GM12878 (cell line): ENCODE measurements at regions not wholly inside any gene's neighbourhood (a gene's known extent, or its start where the extent isn't known, plus 50 kb on each side); places are given as distances from the start of the nearest gene placed in this dataset.
A peak's percentile ranks its signal among the peaks of the same experiment; 100 is the strongest.

Source experiments
- ATAC-seq: fragments of 200-7000 bp; cut with Tn5 transposase; 3 replicates; pipeline ENCODE4 v1.9.1; 2020; ENCODE audit warnings: mild to moderate bottlenecking, moderate library complexity
- BruUV-seq: library from RNA; stranded (reverse); fragments of 400-500 nt; replicated peaks from 2 replicates; lab custom pipeline; 2021; lab: Mats Ljungman, UMichigan
- CTCF ChIA-PET: fragments of 300-600 bp; sonication (Branson Sonifier 250); formaldehyde crosslinking; extraction: SDS; loops from one replicate; lab custom pipeline; 2021; ENCODE audit warnings: inconsistent platforms; lab: Yijun Ruan, JAX
- POLR2A ChIA-PET: fragments of 350-600 bp; formaldehyde crosslinking; extraction: SDS; loops from one replicate; lab custom pipeline; 2021; ENCODE audit warnings: inconsistent platforms; lab: Charles Lee
- RAD21 ChIA-PET: fragments of 300-600 bp; sonication (Branson Sonifier 250); formaldehyde crosslinking; loops from one replicate; lab custom pipeline; 2023; ENCODE audit warnings: antibody characterized with exemption; ENCODE audit not compliant: unreplicated experiment; lab: Charles Lee
- SMC1A ChIA-PET: fragments of 300-600 bp; sonication (Branson Sonifier 250); formaldehyde crosslinking; loops from one replicate; lab custom pipeline; 2023; ENCODE audit not compliant: unreplicated experiment, uncharacterized antibody; lab: Charles Lee
- DNase-seq: peaks from one replicate; pipeline ENCODE4 v3.0.0-alpha.2; 2011; ENCODE audit warnings: low read depth, low spot score
- FAIRE-seq: peaks from 3 replicates; lab custom pipeline; 2011; peaks lifted over from hg19 to GRCh38; lab: Jason Lieb, UNC
- H2AFZ ChIP-seq: 2 replicates; pipeline ENCODE4 v1.6.0; 2011; ENCODE audit warnings: low read depth, low read length, control low read depth; ENCODE audit not compliant: control insufficient read depth
- H3K27ac ChIP-seq: 2 replicates; pipeline ENCODE4 v1.5.1; 2011; ENCODE audit warnings: control low read depth; ENCODE audit not compliant: control insufficient read depth, insufficient read depth
- H3K27me3 ChIP-seq, 2 experiments: replicated peaks in 1 of 2; 2 replicates each; pipeline versions ENCODE4 v1.6.0 to v1.6.1; 2011; ENCODE audit warnings: low read length in 1 of 2; ENCODE audit not compliant: control insufficient read depth in 2 of 2, insufficient read depth in 2 of 2
- H3K36me3 ChIP-seq, 2 experiments: 2 replicates each; pipeline ENCODE4 v1.5.1; 2011; ENCODE audit warnings: low read length in 1 of 2; ENCODE audit not compliant: control insufficient read depth in 2 of 2, insufficient read depth in 2 of 2
- H3K4me1 ChIP-seq: 2 replicates; pipeline ENCODE4 v1.6.1; 2011; ENCODE audit warnings: mild to moderate bottlenecking, low read length, moderate library complexity, mixed read lengths; ENCODE audit not compliant: control insufficient read depth, insufficient read depth
- H3K4me2 ChIP-seq: 2 replicates; pipeline ENCODE4 v1.6.0; 2011; ENCODE audit warnings: control low read depth; ENCODE audit not compliant: control insufficient read depth, insufficient read depth
- H3K4me3 ChIP-seq: fragments of 200-600 bp; sonication (generic); 2 replicates; pipeline ENCODE4 v1.5.1; 2016
- H3K79me2 ChIP-seq: 2 replicates; pipeline ENCODE4 v1.6.0; 2011; ENCODE audit warnings: low read length; ENCODE audit not compliant: control insufficient read depth, insufficient read depth
- H3K9ac ChIP-seq: 2 replicates; pipeline ENCODE4 v1.8.0; 2011; ENCODE audit warnings: low read length, control low read depth, mixed read lengths; ENCODE audit not compliant: control insufficient read depth, insufficient read depth
- H3K9me3 ChIP-seq: replicated peaks from 3 replicates; pipeline ENCODE4 v1.5.1; 2011; ENCODE audit warnings: mild to moderate bottlenecking, low read length; ENCODE audit not compliant: control insufficient read depth, insufficient read depth
- H4K20me1 ChIP-seq: 2 replicates; pipeline ENCODE4 v1.6.0; 2011; ENCODE audit not compliant: control insufficient read depth, insufficient read depth
- BHLHE40 ChIP-seq, 2 experiments: fragments of 450-650 bp in 1 of 2; IDR thresholded peaks; 2 replicates each; pipeline ENCODE4 v1.6.1; 2011 to 2017; ENCODE audit warnings: low read depth in 2 of 2, borderline replicate concordance in 1 of 2, improper control_type of control experiment in 1 of 2, low read length in 1 of 2, mild to moderate bottlenecking in 1 of 2
- NR2C1 ChIP-seq: fragments of 450-650 bp; IDR thresholded peaks from 2 replicates; pipeline ENCODE4 v1.6.1; 2017; ENCODE audit warnings: antibody characterized with exemption, mild to moderate bottlenecking, moderate library complexity
- POLR2AphosphoS5 ChIP-seq: IDR thresholded peaks from 2 replicates; pipeline ENCODE4 v1.6.1; 2011; ENCODE audit warnings: mild to moderate bottlenecking, low read length, inconsistent platforms
- RAD21 ChIP-seq: IDR thresholded peaks from 2 replicates; pipeline ENCODE4 v1.6.1; 2011; ENCODE audit warnings: mild to moderate bottlenecking, low read depth, low read length, moderate library complexity; ENCODE audit not compliant: insufficient read depth
- SREBF1 ChIP-seq: IDR thresholded peaks from 2 replicates; pipeline ENCODE4 v1.6.1; 2012; ENCODE audit warnings: mild to moderate bottlenecking, low read length
- TAF1 ChIP-seq: IDR thresholded peaks from 2 replicates; pipeline ENCODE4 v1.6.1; 2011; ENCODE audit warnings: mild to moderate bottlenecking, low read depth, low read length, borderline replicate concordance
- ZSCAN29 ChIP-seq: fragments of 450-650 bp; IDR thresholded peaks from 2 replicates; pipeline ENCODE4 v1.6.1; 2017; ENCODE audit warnings: mild to moderate bottlenecking, moderate library complexity
- WGBS: methylation state at CpG from one replicate; pipeline ENCODE4 v1.1.6; 2016; ENCODE audit warnings: low lambda C conversion rate; ENCODE audit not compliant: insufficient replicate concordance, insufficient coverage; ENCODE audit errors: missing lambda C conversion rate; 5-methylcytosine and 5-hydroxymethylcytosine counted together
- in situ Hi-C: fragments of 300-500 bp; cut with MboI; formaldehyde crosslinking; loops from 9 replicates; pipeline ENCODE4 v1.14.3; 2018; ENCODE audit warnings: mixed read lengths
- intact Hi-C: fragments of 100-400 bp; cut with micrococcal nuclease; formaldehyde crosslinking; loops from one replicate; pipeline ENCODE4 v1.14.2; 2022; ENCODE audit not compliant: unreplicated experiment
- TF ChIP-seq, protein P1 (sequence below): IDR thresholded peaks from 2 replicates; pipeline ENCODE4 v1.6.1; 2012; ENCODE audit warnings: low read depth, low read length, improper control_type of control experiment
- TF ChIP-seq, protein P2 (sequence below), 3 experiments: IDR thresholded peaks in 2 of 3; conservative IDR thresholded peaks in 1 of 3; 2 replicates each; pipeline ENCODE4 v1.5.1; 2011; ENCODE audit warnings: low read depth in 3 of 3, low read length in 3 of 3, mild to moderate bottlenecking in 3 of 3, control low read depth in 2 of 3, moderate library complexity in 2 of 3, inconsistent platforms in 1 of 3, mixed read lengths in 1 of 3; ENCODE audit not compliant: control insufficient read depth in 2 of 3, insufficient read depth in 1 of 3; ENCODE audit errors: extremely low read depth in 1 of 3

DNA sequence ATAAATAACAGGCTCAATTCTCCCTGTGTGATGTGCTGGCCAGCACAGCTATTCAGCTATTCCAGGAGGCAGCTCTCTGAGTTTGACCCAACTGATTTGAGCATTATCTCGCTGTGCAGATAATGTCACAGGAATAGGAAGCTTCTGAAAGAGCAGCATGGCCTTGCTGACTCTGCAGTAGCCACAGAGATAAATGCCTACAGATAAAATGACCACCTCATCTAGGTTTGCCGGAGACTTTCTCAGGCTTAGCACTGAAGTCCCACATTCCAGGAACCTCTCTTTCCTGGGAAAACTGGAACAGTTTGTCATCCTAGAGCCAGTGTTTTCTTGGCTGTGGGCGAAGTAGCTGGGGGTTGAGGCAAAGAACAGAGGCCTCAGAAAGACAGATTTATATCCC lies 98.9 kb downstream of the MRPL39 start:
- Histone ChIP-seq H3K9ac (peak overlapping the region; percentile 66), H3K79me2 (peaks cover 68% of the 10 kb centered on the region), H3K4me1 (peaks cover 40% of the 10 kb centered on the region), H3K36me3 (no peaks in the 10 kb centered on the region), H3K27me3 (no peaks in the 10 kb centered on the region), H4K20me1 (no peaks in the 10 kb centered on the region), H3K4me2 (peak overlapping the region; percentile 82), H3K27ac (peak overlapping the region; percentile 95), H2AFZ (peak overlapping the region; percentile 54), H3K4me3 (peak overlapping the region; percentile 4), H3K9me3 (peaks cover 16% of the 10 kb centered on the region)
- ATAC-seq: peak; percentile 8
- BruUV-seq: no TSS peak
- intact Hi-C loops: no loop called here
- ChIA-PET CTCF (interaction anchor here (0.6 to 2.2 kb wide), 11 partner anchors 9 to 90 kb away, joined by 3 to 8 read pairs (median 4); no protein-coding TSS in a partner anchor), POLR2A (interaction anchor here (0.9 to 2.9 kb wide), 7 partner anchors 12 to 64 kb away, joined by 3 to 15 read pairs (median 4); no protein-coding TSS in a partner anchor), RAD21 (interaction anchor here (0.8 to 4.0 kb wide), 13 partner anchors 18 to 117 kb away, joined by 3 to 37 read pairs (median 4); no protein-coding TSS in a partner anchor), SMC1A (interaction anchor here (0.8 to 6.3 kb wide), 14 partner anchors 12 to 103 kb away, joined by 3 to 61 read pairs (median 4); no protein-coding TSS in a partner anchor)
- in situ Hi-C loops: loop anchor here (10.0 kb wide), 1 partner anchor 56 kb away; no protein-coding TSS in a partner anchor
- WGBS: 60% methylated on average over 3 of the region's 3 CpGs
- FAIRE-seq: no peak
- DNase-seq: no peak
- TF ChIP-seq, protein P1, sequence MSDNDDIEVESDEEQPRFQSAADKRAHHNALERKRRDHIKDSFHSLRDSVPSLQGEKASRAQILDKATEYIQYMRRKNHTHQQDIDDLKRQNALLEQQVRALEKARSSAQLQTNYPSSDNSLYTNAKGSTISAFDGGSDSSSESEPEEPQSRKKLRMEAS: no peak
- TF ChIP-seq POLR2AphosphoS5: 0 out of 2 replicates have a peak, but pooled peaks have one; percentile 54

DNA sequence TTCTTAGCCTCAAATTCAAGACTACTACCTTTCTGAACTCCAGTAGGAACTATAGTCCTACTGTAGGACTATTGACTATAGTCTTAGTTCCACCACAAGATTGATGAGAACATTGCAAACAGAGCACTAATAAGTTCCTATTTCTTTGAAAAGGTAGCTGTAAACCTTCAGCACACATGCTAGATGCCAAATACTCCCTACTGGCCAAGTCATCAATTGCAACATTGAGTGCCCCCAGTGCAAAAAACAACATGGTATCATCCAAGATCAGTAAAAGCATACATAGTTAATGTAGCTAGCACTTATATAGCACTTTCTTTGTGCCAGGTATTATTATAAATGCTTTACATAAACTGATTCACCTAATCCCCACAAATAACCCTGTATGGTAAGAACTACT lies 99.8 kb downstream of the MRPL39 start:
- Histone ChIP-seq H3K79me2 (peaks cover 70% of the 10 kb centered on the region), H3K4me2 (peak overlapping the region; percentile 4; the same call in 1 of the 2 replicates), H3K27me3 (no peaks in the 10 kb centered on the region), H4K20me1 (no peaks in the 10 kb centered on the region), H3K27ac (peak overlapping the region; percentile 95), H3K9ac (no peak overlapping the region), H3K9me3 (peaks cover 23% of the 10 kb centered on the region), H3K4me3 (no peak overlapping the region), H2AFZ (peak overlapping the region; percentile 9), H3K36me3 (no peaks in the 10 kb centered on the region), H3K4me1 (peaks cover 41% of the 10 kb centered on the region)
- ATAC-seq (peak; percentile 57), DNase-seq (no peak), FAIRE-seq (no peak)
- ChIA-PET RAD21 (interaction anchor here (0.6 to 4.0 kb wide), 17 partner anchors 10 to 91 kb away, joined by 3 to 37 read pairs (median 5); no protein-coding TSS in a partner anchor), SMC1A (interaction anchor here (0.8 to 6.3 kb wide), 12 partner anchors 11 to 102 kb away, joined by 3 to 61 read pairs (median 5); no protein-coding TSS in a partner anchor), POLR2A (interaction anchor here (0.8 to 2.9 kb wide), 8 partner anchors 18 to 281 kb away, joined by 3 to 15 read pairs (median 3); no protein-coding TSS in a partner anchor), CTCF (interaction anchor here (0.8 to 2.2 kb wide), 12 partner anchors 10 to 89 kb away, joined by 3 to 8 read pairs (median 3); no protein-coding TSS in a partner anchor)
- TF ChIP-seq TAF1: peak; percentile 27; the same call in 1 of the 2 replicates
- TF ChIP-seq ZSCAN29: no peak
- peak; percentile 60 for TF ChIP-seq RAD21
- TF ChIP-seq NR2C1: no peak
- peak in 1 of 2 experiments; percentile 21; a peak in 2 of 4 replicates for TF ChIP-seq BHLHE40 (IDR thresholded peaks at IDR 0.05; ENCODE audit: borderline replicate concordance in 1 of 2, low read depth in 2 of 2, low read length in 1 of 2)
- TF ChIP-seq, protein P2, sequence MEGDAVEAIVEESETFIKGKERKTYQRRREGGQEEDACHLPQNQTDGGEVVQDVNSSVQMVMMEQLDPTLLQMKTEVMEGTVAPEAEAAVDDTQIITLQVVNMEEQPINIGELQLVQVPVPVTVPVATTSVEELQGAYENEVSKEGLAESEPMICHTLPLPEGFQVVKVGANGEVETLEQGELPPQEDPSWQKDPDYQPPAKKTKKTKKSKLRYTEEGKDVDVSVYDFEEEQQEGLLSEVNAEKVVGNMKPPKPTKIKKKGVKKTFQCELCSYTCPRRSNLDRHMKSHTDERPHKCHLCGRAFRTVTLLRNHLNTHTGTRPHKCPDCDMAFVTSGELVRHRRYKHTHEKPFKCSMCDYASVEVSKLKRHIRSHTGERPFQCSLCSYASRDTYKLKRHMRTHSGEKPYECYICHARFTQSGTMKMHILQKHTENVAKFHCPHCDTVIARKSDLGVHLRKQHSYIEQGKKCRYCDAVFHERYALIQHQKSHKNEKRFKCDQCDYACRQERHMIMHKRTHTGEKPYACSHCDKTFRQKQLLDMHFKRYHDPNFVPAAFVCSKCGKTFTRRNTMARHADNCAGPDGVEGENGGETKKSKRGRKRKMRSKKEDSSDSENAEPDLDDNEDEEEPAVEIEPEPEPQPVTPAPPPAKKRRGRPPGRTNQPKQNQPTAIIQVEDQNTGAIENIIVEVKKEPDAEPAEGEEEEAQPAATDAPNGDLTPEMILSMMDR (IDR thresholded peaks at IDR 0.05 in 2 of 3, conservative IDR thresholded peaks at IDR 0.05 in 1 of 3; ENCODE audit: control insufficient read depth in 2 of 3, extremely low read depth in 1 of 3, insufficient read depth in 1 of 3, low read depth in 3 of 3, low read length in 3 of 3): peak; percentile 19 to 52 (median 31); a peak in 4 of 6 replicates
- peak; percentile 48; the same call in 1 of the 2 replicates for TF ChIP-seq SREBF1
- in situ Hi-C loops: loop anchor here (10.0 kb wide), 1 partner anchor 57 kb away; no protein-coding TSS in a partner anchor
- no TSS peak for BruUV-seq
- intact Hi-C loops: no loop called here
